Body of pancreas (tissue), 4 donors: ENCODE measurements at regions not wholly inside any gene's neighbourhood (a gene's known extent, or its start where the extent isn't known, plus 50 kb on each side); places are given as distances from the start of the nearest gene placed in this dataset.

Experiments used
- ATAC-seq: fragments of 150-250 bp; one replicate; pipeline ENCODE4 v1.9.1; 2016
- DNase-seq, 4 donors: peaks; one replicate each; pipeline ENCODE4 v3.0.0-alpha.2; 2019
- H3K27ac ChIP-seq, 4 donors: fragments of 200-600 bp; sonication (generic); 1 replicate in 3 of 4; 2 replicates in 1 of 4; pipeline versions ENCODE4 v1.5.1 to v1.6.1; 2016 to 2019; ENCODE audit warnings: mild to moderate bottlenecking in 1 of 4, mixed read lengths in 1 of 4, moderate library complexity in 1 of 4
- H3K27me3 ChIP-seq, 2 donors: fragments of 200-600 bp; sonication (generic); one replicate each; pipeline ENCODE4 v1.6.0; 2016; ENCODE audit warnings: mild to moderate bottlenecking in 1 of 2
- H3K36me3 ChIP-seq, 2 donors: fragments of 200-600 bp; sonication (generic); replicated peaks in 1 of 2; 2 replicates each; pipeline ENCODE4 v1.5.1; 2016; ENCODE audit warnings: low read depth in 2 of 2; ENCODE audit not compliant: insufficient read depth in 1 of 2
- H3K4me1 ChIP-seq: fragments of 200-600 bp; sonication (generic); one replicate; pipeline ENCODE4 v1.6.0; 2016
- H3K4me3 ChIP-seq, 2 donors: fragments of 200-600 bp; sonication (generic); 1 replicate in 1 of 2; 2 replicates in 1 of 2; pipeline ENCODE4 v1.5.1; 2016 to 2019
- H3K9me3 ChIP-seq, 3 donors: fragments of 200-600 bp; sonication (generic); 1 replicate in 2 of 3; 2 replicates in 1 of 3; pipeline ENCODE4 v1.5.1; 2016
- CTCF ChIP-seq, 7 experiments: fragments of 450-650 bp in 4 of 7; fragments of 200-600 bp in 3 of 7; sonication (generic) in 3 of 7; IDR thresholded peaks; one replicate each; pipeline ENCODE4 v1.5.1; 2016 to 2019; ENCODE audit warnings: antibody characterized with exemption in 7 of 7
- POLR2A ChIP-seq, 3 donors: fragments of 450-650 bp; IDR thresholded peaks; one replicate each; pipeline ENCODE4 v1.6.1; 2016; ENCODE audit warnings: antibody characterized with exemption in 3 of 3, mild to moderate bottlenecking in 2 of 3
- WGBS, 2 donors: methylation state at CpG; one replicate each; pipeline ENCODE4 v1.1.5; 2017; 5-methylcytosine and 5-hydroxymethylcytosine counted together
- intact Hi-C: fragments of 100-400 bp; cut with DNase I; formaldehyde crosslinking; loops from one replicate; pipeline ENCODE4 v1.15.1; 2023

GRCh38 chr4:74543983-74544382 is 99.0 kb downstream of the AREG start:
- no peak for ATAC-seq
- intact Hi-C loops = no loop called here
- TF ChIP-seq CTCF (IDR thresholded peaks at IDR 0.05) (no peak), POLR2A (IDR thresholded peaks at IDR 0.05) (no peak)
- DNase-seq = no peak
- Histone ChIP-seq H3K27ac (no peak overlapping the region), H3K4me1 (peaks cover 11% of the 10 kb centered on the region), H3K27me3 (no peaks in the 10 kb centered on the region), H3K36me3 (no peaks in the 10 kb centered on the region), H3K4me3 (no peak overlapping the region), H3K9me3 (no peaks in the 10 kb centered on the region)
- WGBS, 2 donors = 75 to 78% methylated on average over 2 of the region's 2 CpGs

- no peak for DNase-seq
- ATAC-seq = peak; percentile 63
- Histone ChIP-seq H3K9me3 (no peaks in the 10 kb centered on the region), H3K27ac (no peak overlapping the region), H3K4me1 (peaks cover 5% of the 10 kb centered on the region), H3K36me3 (no peaks in the 10 kb centered on the region), H3K4me3 (no peak overlapping the region), H3K27me3 (no peaks in the 10 kb centered on the region)
- TF ChIP-seq POLR2A (IDR thresholded peaks at IDR 0.05) = no peak
- no peak for TF ChIP-seq CTCF (IDR thresholded peaks at IDR 0.05)
- 94 to 95% methylated on average over 1 of the region's 1 CpG for WGBS, 2 donors
- intact Hi-C loops = no loop called here
Measured at GRCh38 chr4:74544655-74545361, 99.9 kb downstream of the AREG start.

- intact Hi-C loops = no loop called here
- peak; percentile 16 to 54 (median 19) for DNase-seq
- no peak overlapping the region for H3K4me3 ChIP-seq
Measured at GRCh38 chr4:74545448-74545847, 100.5 kb downstream of the AREG start.

DNA sequence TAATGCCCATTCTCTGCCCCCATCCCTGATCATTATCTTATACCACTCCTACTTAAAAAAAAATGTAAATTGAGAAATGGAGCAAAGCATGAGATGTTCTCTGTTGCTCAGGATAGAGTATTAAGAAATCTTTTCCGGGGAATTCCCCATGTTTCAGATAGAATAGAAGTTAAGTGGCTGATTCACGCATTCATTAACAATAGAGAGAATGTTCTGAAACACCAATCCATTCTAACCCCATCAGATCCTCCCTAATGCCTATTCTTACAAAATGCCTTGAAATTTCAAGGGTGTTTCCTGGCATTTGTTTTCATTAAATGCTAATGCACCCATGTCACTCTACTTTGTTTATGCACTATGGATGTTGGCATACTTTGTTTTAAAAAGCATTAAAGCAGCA is 101.1 kb downstream of the AREG start:
- TF ChIP-seq CTCF (IDR thresholded peaks at IDR 0.05) (no peak), POLR2A (IDR thresholded peaks at IDR 0.05) (no peak)
- Histone ChIP-seq H3K9me3 (no peaks in the 10 kb centered on the region), H3K4me3 (no peak overlapping the region), H3K27ac (no peak overlapping the region), H3K4me1 (peaks cover 5% of the 10 kb centered on the region), H3K36me3 (no peaks in the 10 kb centered on the region), H3K27me3 (no peaks in the 10 kb centered on the region)
- ATAC-seq = no peak
- 79 to 87% methylated on average over 2 of the region's 2 CpGs for WGBS, 2 donors
- no peak for DNase-seq
- intact Hi-C loops = no loop called here

More at GRCh38 chr4:74545448-74545847, 100.5 kb downstream of the AREG start:
- H3K4me1 ChIP-seq = peaks cover 5% of the 10 kb centered on the region
- no peak for ATAC-seq
- TF ChIP-seq POLR2A (IDR thresholded peaks at IDR 0.05) = no peak
- no peak for TF ChIP-seq CTCF (IDR thresholded peaks at IDR 0.05)
- no peaks in the 10 kb centered on the region for H3K27me3 ChIP-seq
- H3K9me3 ChIP-seq = no peaks in the 10 kb centered on the region
- H3K36me3 ChIP-seq = no peaks in the 10 kb centered on the region
- no peak overlapping the region for H3K27ac ChIP-seq

- Histone ChIP-seq H3K4me1 (peaks cover 5% of the 10 kb centered on the region), H3K27me3 (no peaks in the 10 kb centered on the region), H3K9me3 (no peaks in the 10 kb centered on the region), H3K36me3 (no peaks in the 10 kb centered on the region), H3K4me3 (no peak overlapping the region), H3K27ac (no peak overlapping the region)
- no peak for ATAC-seq
- intact Hi-C loops = no loop called here
- no peak for DNase-seq
- no peak for TF ChIP-seq CTCF (IDR thresholded peaks at IDR 0.05)
- no peak for TF ChIP-seq POLR2A (IDR thresholded peaks at IDR 0.05)
Measured at GRCh38 chr4:74547042-74547441, 102.1 kb downstream of the AREG start.
